ENCODE measurements at regions not wholly inside any gene's neighbourhood (a gene's known extent, or its start where the extent isn't known, plus 50 kb on each side); places are given as distances from the start of the nearest gene placed in this dataset.

DNA sequence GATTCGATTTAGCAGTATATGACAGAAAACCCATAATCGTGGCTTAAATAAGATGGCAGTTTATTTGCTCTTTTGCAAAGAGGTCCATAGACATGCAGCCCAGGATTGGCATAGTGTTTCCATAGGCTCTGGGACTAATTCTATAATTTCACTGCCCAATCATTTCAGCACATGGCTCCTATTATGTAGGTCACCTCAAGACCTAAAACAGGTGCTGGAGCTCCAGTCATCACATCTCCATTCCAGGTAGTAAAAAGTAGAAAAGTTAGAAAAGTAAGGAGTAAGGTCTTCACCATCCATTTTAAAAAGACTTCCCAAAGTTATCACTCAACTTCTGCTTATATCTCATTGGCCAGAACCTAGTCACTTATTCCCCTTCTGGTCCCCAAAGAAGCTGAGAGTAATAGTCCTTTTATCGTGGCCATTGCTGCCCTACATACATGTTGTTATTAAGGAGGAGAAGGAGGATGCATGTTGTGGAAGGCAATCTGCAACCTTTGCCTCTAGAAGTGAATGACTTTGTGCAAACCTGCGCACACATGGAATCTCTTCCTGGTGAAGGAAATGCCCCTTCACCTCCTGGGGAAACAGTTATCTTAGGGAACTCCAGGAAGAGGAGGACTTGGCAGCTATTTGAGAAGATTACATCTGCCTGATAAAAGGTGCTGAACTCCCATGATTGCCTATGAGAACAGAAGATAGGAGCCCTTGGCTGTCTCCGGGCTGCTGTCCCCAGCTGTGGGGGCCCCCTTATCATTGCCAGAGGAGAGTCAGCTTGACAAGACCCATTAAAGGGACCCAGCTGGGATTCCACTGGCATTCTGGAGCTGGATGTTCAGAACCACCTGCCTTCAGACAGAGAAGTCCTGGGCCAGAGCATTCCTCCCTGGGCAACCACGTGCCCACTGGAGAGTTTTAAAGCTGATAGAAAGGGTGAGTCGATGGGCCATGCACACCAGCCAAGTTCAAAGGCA is 330.6 kb upstream of the ZMIZ1 start:
- no peak for DNase-seq (ENCODE audit: low read depth)

DNA sequence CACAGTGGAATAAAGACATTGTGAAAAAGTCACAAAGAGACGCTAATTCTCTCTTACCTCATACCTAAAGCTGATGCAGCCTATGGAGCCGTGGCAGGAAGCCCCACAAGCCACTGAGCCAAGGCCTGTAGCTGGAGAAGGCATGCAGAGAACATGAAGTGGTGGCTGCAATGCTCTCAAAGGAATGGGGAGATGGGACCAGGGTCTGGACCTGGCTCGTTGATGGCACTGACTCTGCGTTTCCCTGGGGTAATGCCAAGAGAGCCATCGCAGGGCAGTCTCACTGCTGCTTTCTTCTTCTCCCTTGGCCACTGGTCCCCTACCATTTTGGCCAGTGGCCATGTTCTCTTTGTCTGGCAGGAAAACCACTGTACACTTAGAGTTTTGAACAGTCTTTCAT is 329.9 kb upstream of the ZMIZ1 start:
- DNase-seq (ENCODE audit: low read depth) = no peak

DNA sequence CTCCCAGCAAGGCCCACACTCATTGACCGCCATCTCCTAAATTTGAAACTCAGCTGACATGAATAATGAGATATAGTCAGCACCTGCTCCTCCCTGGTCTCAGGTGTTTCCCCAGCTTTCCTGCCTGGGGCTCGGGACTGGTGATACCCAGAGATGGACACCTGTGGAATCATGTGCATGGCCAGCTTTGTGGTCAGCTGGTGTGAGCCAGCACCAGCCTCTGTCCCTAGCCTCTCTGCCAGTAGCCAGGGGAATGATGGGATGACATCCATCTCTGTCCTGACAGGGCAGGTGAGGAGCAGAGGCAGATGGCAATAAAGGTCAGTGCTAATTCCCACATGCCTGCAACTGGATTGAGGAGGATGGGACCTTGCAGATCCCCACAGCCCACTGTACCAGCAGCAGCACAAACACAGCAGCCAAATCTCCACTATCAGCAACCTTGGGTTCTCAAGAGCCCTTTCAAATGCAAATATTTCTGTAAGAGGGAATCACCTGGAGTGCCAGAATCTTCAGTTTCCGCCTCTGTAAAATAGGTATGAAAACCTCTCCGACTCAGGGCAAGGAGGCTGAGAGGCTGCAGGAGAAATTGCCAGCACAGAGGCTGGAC is 329.2 kb upstream of the ZMIZ1 start:
- DNase-seq (ENCODE audit: low read depth) = no peak

DNA sequence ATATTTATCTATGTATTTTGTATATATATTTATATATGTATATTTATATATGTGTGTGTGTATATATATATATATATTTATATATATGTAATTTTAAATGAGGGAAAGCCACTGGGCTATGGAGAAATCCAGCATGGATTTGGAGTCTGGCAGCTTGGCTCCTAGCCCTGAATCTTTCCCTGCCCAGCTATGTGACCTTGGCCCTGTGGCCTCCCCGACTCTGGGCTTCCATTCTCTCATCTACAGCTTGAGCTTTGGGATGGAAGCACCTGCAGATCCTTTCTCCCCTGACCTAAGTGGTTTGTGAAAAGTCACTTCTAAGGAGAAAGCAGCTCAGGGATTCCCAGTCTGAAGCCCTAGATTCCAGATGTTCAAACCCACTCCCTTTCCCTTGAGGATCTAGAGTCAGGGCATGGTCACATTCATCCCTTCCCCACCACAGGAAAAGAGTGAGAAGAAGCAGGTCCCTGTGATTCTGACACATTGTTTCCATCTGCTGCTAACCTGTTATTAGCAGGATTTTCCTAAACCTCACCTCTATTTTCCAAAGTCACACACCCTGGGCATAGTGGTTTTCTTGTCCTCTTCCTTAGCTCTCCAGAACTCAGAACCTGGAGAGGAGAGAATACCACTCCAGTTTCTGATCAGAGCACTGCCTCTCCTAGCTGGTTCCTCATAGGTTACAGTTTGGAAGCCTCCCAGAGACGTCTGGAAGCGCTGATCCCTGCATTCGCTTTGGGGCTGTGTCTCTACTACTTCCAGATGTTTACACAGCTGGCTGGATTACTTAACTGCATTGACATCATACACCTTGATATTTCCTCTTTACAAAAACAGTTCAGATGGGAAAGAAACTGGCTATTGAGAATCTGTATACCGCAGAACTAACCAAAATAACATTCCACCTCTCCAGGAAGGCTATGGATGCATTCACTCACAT is 327.5 kb upstream of the ZMIZ1 start:
- no peak for DNase-seq (ENCODE audit: low read depth)

DNA sequence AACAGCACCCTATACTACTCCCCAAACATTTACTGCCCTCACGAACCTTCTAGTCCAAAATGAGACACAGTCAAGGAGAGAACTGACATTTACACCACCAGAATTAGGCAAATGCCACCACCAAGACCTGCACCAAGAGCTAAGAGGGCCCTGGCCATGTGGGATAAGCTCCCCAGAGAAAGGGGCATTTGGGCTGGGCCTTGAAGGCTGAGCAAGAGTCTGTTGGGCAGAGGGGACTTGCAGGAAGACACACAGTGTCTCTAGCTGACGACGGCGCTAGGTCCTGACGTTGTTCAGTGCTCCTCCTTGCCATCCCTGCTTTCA is 326.4 kb upstream of the ZMIZ1 start:
- no peak for DNase-seq (ENCODE audit: low read depth)

DNA sequence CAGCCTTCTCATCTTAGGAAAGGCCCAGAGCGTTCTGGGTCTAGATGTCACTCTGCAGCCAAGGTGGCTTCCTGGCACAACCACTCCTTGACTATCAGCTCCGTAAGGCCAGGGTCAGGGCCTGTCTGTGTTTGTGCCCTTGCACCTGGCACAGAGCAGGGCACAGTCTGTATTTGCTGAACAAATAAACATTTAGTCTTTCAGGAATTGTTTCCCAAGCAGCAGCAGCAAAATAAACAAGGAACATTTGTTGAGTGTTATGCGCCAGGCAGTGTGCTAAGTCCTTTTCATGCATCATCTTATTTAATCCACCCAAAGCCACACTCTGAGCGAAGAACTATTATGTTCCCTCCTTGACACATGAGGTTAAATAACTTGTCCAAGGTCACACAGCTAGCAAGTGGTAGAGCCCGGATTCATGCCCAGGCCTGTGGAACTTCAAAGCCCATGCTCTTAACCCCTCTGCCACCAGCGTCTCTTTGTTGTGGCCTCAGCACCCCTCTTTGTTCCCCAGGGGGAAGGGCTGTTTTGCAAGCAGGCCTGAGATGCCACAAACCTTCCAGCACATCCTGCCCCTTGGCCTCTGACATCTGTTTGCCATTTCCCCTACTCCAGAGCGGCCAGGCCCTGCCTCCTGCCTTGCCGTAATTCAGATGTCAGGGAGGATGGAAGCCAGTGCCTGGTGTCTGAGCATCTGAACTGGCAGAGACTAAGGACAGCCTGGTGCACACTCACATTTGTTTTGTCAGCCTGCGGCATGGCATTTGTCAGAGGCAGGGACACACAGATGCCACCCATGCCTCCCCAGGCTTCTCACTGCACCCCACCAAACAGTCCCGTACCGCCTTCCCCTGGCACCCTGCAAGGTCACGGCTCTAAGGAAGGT is 325.8 kb upstream of the ZMIZ1 start:
- peak; percentile 84 for DNase-seq (ENCODE audit: low read depth)

DNA sequence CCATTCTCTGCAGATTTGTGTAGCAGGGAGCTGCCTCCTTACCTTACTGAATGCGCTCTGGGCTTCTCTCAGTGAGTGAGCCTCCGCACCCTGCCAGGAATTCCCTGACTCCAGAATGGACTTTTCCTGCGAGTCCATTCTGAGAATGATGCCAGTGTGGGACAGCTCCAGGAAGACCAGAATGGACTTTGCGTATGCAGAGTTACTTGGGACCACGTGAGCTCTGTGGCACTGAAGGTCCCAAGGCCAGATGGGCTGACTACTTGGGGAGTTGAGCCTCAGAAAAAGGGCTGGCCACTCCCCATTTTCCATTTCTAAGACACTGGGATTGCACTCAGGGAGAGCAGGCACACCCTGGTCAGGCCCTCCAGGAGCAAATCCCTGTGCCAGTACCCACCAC is 324.7 kb upstream of the ZMIZ1 start:
- DNase-seq (ENCODE audit: low read depth) = no peak

DNA sequence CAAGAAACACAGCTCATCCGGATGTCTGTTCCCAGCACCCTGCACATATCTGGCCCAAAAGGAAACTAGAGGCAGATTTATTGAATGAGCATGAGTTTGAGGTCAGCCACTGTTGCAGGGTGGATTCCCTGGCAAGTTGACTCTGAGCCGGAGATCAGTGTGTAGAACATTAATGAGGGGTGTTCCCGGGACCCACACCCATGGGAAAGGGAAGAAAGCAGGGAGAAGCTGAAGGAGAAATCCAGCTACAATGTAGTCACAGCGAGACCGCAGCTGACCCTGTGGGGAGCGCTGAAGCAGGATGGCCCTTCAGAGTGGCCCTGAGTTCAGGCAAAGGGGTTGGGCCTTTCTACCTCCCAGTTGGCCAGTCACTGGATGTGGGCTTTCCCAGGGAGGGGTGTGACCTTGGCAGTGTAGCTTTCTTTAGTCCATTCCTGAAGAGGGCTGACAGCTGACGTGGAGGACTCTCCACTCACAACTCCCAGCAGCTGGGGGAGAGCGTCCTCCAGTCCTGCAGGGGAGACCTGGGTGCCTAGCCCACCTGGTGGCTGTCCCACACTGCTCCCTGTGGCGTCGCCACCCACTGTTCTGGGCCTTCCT is 324.2 kb upstream of the ZMIZ1 start:
- no peak for DNase-seq (ENCODE audit: low read depth)

DNA sequence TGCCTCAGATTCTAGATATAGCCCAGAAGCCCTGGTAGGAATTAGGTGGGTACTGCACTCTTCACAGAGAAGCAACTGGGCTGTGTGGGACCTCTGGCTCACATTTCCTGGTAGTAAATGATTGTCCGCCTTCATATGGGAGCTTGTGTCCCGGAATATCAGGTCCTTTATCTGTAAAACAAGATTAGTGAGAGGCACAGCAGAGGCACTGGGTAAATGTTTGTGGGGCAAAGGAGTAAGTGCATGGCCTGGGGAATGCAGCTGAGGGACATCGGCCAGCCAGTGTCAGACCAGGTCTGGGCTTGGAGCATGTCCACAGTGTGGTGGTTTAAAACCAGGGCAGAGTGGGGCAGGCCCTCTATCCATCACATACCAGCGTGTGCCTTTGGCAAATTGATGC is 323.3 kb upstream of the ZMIZ1 start:
- no peak for DNase-seq (ENCODE audit: low read depth)

DNA sequence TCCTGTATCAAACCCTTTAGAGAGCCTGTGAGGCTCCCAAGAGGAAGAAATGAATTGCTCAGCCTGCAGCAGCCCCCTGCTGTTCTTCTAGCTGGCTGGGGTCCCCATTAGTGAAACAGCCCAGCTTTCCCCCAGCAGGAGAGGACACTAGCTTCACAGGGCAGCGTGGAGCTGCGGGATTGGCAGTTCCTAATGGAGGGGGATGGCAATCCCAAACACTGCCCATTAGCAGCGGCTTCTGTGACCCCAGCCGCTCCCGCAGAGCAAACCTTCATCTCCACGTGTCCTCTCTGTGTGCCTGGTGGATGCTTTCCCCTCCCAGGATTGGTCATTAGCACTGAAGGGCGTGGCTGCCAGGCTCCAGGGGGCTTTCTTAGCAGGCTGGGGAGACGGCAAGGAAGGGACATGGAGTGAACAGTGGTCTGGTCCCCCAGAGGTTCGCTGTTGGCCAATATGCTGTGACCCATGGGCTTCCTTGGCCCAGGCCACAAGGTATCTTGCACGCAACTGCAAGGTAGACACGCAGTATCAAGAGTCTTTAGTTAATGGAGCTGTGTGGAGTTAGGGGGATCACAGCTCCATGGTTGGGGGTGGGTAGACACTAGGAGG is 322.5 kb upstream of the ZMIZ1 start:
- no peak for DNase-seq (ENCODE audit: low read depth)

DNA sequence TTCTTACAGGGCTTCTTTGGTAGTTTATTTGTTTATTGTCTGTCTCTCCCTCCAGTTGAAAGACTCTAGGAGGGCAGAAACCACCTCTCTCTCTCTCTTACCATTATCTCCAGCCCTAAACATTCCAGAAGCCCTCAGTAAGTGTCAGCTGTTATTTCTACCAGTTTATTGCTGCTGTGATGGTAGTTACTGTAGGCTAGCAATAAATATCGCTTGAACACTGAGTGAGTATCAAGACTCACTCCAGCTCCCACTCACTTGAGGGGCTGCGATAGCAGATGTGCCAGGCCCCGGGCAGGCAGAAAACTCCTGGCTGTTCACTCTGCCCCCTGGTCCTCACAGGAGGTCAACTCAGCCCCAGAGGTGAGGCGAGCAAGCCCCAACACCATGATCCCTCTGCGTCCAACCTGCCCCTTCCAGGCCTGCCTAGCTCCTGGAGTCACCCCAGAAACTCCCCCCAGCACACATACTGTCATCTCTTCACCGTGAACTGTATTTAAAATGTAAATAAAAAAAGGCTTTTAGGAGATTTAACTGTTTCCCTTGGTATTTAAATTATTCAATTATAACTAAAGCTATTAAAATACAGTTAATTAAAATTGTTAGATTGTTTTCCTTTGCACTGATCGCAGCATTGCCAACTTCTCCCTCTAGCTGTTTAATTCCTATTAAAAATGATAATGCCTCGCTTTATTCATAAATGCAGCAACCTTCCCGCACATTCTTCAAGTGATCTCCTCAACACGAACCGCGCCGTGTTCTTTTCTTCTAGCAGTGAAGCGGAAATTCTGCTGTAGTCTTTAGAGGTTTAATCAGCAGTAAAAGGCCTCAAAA is 321.1 kb upstream of the ZMIZ1 start:
- DNase-seq (ENCODE audit: low read depth) = no peak

DNA sequence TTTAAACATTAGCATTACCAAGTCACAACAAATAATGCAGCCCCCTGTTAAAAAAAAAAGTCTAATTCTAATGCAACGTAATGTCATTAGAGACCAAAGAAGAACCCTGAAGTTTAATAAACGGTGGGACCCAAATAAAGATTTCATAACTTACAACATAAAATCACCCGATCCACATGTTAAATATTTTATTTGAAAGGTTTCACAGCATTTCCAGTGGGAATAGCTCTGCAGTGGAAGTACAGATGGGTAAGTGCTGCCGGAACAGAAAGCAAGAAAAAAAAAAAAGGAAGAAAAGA is 320.6 kb upstream of the ZMIZ1 start:
- no peak for DNase-seq (ENCODE audit: low read depth)

DNA sequence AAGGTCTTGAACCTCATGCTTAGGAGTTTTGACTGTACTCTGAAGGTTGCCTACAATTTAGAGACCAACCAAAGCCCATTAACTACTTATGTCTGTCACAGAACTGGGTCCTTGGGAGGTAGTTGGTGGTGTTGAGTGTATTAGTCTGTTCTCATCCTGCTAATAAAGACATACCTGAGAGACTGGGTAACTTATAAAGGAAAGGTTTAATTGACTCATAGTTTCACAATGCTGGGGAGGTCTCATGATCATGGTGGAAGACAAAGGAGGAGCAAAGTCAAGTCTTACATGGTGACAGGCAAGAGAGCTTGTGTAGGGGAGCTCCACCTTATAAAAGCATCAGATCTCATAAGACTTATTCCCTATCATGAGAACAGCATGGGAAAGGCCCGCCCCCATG is 319.6 kb upstream of the ZMIZ1 start:
- DNase-seq (ENCODE audit: low read depth) = no peak

DNA sequence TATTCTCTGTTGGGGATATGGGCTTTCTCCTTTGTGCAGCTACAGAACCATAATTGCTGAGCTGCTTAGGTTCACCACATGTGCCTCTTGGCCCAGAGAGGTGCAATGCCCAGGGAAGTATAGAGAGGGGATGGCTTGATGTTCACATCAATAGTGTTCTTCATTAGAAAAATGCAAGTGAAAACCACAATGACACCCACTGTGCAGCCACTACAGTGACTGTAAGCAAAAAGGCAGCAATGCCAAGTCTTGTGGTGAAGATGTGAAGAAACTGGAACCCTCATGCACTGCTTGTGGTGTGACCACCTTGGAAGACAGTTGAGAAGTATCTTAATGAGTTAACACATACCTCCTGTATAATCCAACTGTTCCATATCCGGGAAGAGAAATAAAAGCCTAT is 318.9 kb upstream of the ZMIZ1 start:
- DNase-seq (ENCODE audit: low read depth) = peak; percentile 43

DNA sequence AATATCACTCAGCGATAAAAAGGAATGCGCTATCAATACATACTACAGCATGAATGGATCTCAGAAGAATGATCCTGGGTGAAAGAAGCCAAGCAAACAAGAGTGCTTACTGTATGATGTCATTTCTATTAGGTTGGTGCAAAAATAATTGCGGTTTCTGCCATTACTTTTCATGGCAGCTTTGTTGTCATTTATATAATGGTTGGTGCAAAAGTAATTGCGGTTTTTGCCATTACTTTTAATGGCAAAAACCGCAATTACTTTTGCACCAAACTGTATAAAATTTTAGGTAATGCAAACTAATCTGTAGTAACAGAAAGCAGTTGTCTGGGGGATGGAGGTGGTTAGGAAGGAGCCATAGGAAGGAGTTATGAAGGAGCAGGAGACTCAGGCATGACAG is 318.3 kb upstream of the ZMIZ1 start:
- DNase-seq (ENCODE audit: low read depth) = no peak

DNA sequence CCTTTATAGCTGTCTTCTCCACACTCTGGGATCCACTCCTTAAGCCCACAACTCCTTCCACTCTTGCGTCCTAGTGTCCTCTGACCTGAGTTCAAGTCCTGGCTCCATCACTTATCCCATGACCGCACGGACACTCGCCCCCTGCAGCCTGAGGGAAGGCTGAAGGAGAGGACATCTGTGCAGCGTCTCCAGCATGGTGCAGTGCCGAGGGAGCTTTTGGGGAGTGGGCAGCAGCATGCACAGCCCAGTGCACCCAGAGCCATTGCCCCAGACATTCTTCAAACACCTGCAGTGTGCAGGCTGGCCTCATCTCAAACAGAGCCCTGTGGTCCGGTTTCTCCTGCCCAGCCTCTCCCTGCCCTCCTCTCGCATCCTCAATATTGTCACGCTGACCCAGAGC is 317.1 kb upstream of the ZMIZ1 start:
- no peak for DNase-seq (ENCODE audit: low read depth)

DNA sequence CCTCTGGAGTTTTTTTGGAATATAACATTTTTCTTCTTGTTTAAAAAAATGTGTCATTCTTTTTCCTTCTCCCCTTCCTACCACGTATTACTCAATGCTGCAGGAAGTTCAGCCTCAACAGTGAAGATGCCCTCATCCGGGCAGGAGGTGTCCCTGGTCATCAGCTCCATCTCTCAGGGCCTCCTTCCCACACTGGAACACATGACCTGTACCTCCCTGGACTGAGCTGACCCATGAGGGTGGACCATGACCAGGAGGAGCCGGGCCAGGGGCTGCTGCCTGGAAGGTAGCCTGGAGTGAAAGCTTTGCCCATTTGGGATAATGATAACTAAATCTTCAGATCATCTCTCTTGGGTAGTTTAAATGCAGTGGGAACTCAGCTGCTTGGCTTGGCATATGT is 316.5 kb upstream of the ZMIZ1 start:
- no peak for DNase-seq (ENCODE audit: low read depth)

DNA sequence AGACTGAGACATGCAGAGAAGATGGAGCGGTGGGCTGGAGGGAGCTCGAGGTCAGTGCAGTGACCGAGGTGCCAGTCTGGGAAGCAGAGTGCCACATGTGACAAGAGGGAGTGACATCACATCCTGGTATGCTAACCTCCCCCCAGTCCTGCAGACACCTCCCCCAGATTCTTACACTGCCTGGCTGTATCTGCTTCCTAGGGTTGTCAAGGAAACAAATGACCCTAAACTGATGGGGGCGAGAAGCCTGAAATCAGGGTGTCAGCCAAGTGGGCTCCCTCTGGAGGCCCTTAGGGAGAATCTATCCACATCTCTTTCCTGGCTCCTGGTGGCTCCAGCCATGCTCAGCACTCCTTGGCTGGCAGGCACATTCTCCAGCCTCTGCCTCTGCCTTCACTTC is 316.1 kb upstream of the ZMIZ1 start:
- DNase-seq (ENCODE audit: low read depth) = peak; percentile 47

DNA sequence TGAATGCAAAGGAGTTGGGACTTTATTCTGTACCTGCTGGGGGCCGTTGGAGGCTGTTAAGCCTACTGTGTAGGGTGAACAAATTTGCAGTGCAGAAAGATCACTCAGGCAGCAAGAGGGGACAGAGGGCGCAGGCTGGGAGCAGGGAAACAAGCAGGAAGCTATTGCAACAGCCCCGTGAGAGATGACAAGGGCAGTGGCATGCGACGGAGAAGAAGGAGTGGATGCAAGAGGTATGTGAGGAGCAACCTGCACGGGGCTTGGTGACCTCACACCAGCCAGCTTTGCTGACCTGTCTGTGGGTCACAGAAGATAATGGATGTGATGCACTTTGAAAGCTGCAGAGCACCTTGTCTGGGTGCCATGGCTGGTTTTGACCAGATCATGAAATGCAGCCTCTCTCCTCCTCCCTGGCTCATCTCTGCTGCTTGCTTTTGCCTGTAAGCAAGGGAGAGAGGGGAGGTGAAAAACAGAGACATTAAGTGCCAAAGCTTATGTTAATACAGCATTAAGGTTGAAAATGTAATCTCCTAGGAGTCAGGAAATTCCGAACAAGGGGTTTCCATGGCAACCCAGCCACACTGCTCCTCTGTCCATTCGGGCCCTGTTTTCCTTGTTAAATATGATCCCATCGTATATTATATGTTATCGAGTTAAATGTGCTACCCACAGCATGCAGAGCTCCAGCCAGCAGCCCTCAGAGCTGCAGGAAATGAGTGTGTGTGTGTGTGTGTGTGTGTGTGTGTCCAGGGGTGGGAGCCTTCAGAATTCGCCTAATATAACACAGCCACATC is 314.3 kb upstream of the ZMIZ1 start:
- DNase-seq (ENCODE audit: low read depth) = peak; percentile 66
